ENCODE measurements at regions not wholly inside any gene's neighbourhood (a gene's known extent, or its start where the extent isn't known, plus 50 kb on each side); places are given as distances from the start of the nearest gene placed in this dataset.

- no peak for DNase-seq (ENCODE audit: extremely low spot score)
- TF ChIP-seq, protein P1, sequence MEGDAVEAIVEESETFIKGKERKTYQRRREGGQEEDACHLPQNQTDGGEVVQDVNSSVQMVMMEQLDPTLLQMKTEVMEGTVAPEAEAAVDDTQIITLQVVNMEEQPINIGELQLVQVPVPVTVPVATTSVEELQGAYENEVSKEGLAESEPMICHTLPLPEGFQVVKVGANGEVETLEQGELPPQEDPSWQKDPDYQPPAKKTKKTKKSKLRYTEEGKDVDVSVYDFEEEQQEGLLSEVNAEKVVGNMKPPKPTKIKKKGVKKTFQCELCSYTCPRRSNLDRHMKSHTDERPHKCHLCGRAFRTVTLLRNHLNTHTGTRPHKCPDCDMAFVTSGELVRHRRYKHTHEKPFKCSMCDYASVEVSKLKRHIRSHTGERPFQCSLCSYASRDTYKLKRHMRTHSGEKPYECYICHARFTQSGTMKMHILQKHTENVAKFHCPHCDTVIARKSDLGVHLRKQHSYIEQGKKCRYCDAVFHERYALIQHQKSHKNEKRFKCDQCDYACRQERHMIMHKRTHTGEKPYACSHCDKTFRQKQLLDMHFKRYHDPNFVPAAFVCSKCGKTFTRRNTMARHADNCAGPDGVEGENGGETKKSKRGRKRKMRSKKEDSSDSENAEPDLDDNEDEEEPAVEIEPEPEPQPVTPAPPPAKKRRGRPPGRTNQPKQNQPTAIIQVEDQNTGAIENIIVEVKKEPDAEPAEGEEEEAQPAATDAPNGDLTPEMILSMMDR (IDR thresholded peaks at IDR 0.05; ENCODE audit: control extremely low read depth, extremely low read depth, low read depth, missing control alignments) = no peak
- POLR2A ChIA-PET = no interaction called here
- CTCF ChIA-PET = no interaction called here
Observed at GRCh38 chr13:58921129-58921528, 1242.6 kb downstream of the DIAPH3 start.

DNA sequence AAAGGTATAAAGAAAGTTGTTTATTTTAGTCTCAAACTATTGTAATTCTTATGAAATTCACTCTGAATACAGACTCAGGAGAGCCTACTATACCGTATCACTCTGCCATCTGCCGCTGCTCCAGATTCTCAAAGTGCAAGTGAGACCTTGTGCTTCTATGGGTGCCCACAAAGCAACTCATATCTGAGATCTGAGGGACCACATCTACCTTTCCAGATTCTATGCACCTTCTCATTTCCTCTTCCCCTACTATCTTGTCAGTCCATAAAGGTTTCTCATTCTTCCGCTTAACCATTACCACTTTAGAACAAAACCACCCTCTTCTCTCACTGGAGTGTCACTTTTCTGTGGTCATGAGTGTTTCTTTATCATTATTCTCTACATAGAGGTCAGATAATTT, 1236.9 kb downstream of the DIAPH3 start:
- ChIA-PET POLR2A (no interaction called here), CTCF (no interaction called here)
- no peak for DNase-seq (ENCODE audit: extremely low spot score)
- TF ChIP-seq, protein P1 (IDR thresholded peaks at IDR 0.05; ENCODE audit: control extremely low read depth, extremely low read depth, low read depth, missing control alignments) = no peak

- DNase-seq (ENCODE audit: extremely low spot score) = no peak
Observed at GRCh38 chr13:58933475-58933874, 1230.3 kb downstream of the DIAPH3 start.

DNA sequence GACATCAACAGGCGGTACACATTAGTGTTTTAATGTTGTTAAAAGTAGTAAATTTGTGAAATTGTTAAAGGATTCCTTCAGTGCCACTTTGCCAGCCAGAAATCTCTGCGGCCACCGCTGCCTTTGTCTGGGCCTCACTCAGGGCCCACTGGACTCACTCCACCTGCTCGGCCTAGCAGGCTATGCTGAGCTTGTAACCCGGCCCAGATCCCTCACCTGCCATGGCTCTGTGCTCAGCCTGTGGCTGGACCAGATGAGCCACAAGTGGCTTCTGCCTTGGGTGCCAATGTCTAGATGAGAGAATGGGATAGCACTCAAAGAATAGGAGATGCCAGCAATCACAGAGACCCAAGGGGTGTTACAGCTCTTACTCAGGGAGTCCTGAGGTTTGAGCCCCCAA, 1228.0 kb downstream of the DIAPH3 start:
- ChIA-PET CTCF (interaction anchor here (1.3 kb wide), 1 partner anchor 11 kb away, joined by 4 read pairs; no protein-coding TSS in a partner anchor), POLR2A (no interaction called here)
- TF ChIP-seq, protein P1 (IDR thresholded peaks at IDR 0.05; ENCODE audit: control extremely low read depth, extremely low read depth, low read depth, missing control alignments) = no peak
- no peak for DNase-seq (ENCODE audit: extremely low spot score)

More at GRCh38 chr13:58933475-58933874, 1230.3 kb downstream of the DIAPH3 start:
- TF ChIP-seq, protein P1 (IDR thresholded peaks at IDR 0.05; ENCODE audit: control extremely low read depth, extremely low read depth, low read depth, missing control alignments) = no peak
- POLR2A ChIA-PET = no interaction called here
- CTCF ChIA-PET = interaction anchor here (0.8 to 1.5 kb wide), 2 partner anchors 11 to 31 kb away, joined by 3 read pairs; no protein-coding TSS in a partner anchor

- DNase-seq (ENCODE audit: extremely low spot score) = no peak
- ChIA-PET CTCF (interaction anchor here (1.6 to 1.8 kb wide), 2 partner anchors 10 to 13 kb away, joined by 4 to 5 read pairs; no protein-coding TSS in a partner anchor), POLR2A (no interaction called here)
- TF ChIP-seq, protein P1 (IDR thresholded peaks at IDR 0.05; ENCODE audit: control extremely low read depth, extremely low read depth, low read depth, missing control alignments) = no peak
Observed at GRCh38 chr13:58946274-58946673, 1217.5 kb downstream of the DIAPH3 start.

GRCh38 chr13:58949646-58950045, 1214.1 kb downstream of the DIAPH3 start:
- POLR2A ChIA-PET = no interaction called here
- CTCF ChIA-PET = no interaction called here
- TF ChIP-seq, protein P1 (IDR thresholded peaks at IDR 0.05; ENCODE audit: control extremely low read depth, extremely low read depth, low read depth, missing control alignments) = no peak
- DNase-seq (ENCODE audit: extremely low spot score) = no peak

GRCh38 chr13:58950911-58951310, 1212.8 kb downstream of the DIAPH3 start:
- TF ChIP-seq, protein P1 (IDR thresholded peaks at IDR 0.05; ENCODE audit: control extremely low read depth, extremely low read depth, low read depth, missing control alignments) = no peak
- ChIA-PET POLR2A (no interaction called here), CTCF (no interaction called here)
- no peak for DNase-seq (ENCODE audit: extremely low spot score)
